ENCODE measurements at regions not wholly inside any gene's neighbourhood (a gene's known extent, or its start where the extent isn't known, plus 50 kb on each side); places are given as distances from the start of the nearest gene placed in this dataset.
"Not testable (repeated sequence)": the region's sequence is repeated elsewhere in the genome, so short reads cannot be mapped to it uniquely, and the experiment has no call there.

DNA sequence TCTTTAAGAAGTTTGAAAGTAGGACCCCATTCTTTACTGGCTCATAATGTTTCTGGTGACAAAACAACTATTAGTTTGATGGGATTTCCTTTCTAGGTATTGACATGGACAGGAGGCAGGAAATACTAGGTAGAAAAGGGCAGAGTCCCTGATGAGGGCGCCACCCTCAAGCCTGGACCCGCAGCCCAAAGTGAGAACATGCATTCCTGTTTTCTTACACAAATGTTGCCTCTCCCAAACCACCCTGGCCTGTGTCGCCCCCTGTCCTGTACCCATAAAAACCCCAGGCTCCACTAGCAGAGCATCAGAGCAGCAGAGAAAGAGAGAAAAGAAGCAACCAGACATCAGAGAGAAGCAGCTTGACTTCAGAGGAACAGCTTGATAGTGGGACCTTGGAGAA is 1055.2 kb upstream of the POT1 start:
- no peak for DNase-seq

GRCh38 chr7:125971656-125972055 is 1042.0 kb upstream of the POT1 start:
- no peak for DNase-seq

GRCh38 chr7:125966278-125967048 is 1036.8 kb upstream of the POT1 start:
- no peak for DNase-seq

- DNase-seq, result no peak
Observed at GRCh38 chr7:125934955-125935354, 1005.3 kb upstream of the POT1 start.

DNA sequence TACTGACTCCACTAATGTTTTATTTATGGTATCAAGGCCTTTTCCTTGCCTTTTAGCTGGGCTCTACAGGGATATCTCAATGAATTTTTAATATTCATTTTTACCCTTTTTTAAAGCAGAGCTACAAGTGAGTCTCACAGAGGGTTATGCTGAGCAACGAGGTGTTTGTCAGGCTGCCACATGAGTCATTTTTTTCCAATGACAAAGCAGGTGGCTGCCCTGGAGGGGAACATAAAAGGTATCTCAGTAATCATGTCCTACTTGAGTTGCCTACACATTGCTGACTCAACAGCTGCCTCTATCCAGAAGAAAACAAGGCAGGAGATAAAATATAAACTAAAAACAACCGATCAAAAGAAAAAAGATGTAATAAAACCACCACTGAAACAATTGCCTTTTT is 1004.9 kb upstream of the POT1 start:
- peak; percentile 29 for DNase-seq

DNA sequence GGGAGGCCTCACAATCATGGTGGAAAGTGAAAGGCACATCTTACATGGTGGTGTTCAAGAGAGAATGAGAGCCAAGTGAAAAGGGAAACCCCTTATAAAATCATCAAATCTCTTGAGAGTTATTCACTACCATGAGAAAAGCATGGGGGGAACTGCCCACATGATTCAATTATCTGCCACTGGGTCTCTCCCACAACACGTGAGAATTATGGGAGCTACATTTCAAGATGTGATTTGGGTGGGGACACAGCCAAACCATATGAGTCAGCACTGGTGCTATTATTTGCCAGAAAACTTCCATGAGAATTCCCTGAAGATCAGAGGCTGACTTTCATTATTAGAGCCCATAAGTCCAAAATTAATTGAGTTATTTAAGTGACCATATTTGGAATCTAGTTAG is 1001.2 kb upstream of the POT1 start:
- DNase-seq, result no peak

- DNase-seq, result no peak
Observed at GRCh38 chr7:125927556-125927955, 997.9 kb upstream of the POT1 start.

DNA sequence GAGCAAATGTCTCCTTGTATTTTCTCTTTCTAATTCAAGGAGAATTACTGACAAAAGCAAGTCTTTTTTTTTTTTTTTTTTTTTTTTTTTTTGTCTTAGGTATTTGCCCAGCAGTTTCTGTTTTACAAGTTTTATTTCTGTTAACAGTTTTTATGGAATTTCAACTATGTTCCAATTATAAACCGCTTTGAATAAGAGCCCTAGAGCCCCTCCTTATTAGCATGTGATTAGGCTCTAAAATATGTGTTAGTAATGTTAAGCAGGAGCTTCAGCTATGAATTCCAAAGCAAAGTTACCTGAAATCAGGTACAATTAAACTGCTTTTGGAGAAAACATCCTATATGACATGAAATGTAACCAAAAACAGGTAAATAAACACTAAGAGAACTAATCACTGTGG is 997.0 kb upstream of the POT1 start:
- DNase-seq, result no peak

DNA sequence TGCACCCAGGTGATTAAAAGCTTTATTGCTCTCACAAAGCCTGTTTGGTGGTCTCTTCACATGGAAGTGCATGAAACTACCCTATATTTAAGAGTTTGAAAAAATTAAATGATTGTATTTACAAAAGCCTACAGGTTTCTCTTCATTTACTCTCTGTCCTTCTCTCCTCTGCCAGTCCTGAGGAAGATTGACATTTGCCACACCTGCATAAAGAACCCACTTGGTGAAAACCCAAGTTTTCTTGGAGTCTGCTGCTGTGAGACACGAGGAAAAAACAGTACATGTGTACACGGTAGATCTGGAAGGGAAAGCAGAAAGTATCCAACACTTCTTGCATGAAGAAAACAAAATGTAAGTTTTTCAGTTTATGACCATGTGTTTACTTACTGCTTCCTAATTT is 994.4 kb upstream of the POT1 start:
- DNase-seq, result no peak

DNA sequence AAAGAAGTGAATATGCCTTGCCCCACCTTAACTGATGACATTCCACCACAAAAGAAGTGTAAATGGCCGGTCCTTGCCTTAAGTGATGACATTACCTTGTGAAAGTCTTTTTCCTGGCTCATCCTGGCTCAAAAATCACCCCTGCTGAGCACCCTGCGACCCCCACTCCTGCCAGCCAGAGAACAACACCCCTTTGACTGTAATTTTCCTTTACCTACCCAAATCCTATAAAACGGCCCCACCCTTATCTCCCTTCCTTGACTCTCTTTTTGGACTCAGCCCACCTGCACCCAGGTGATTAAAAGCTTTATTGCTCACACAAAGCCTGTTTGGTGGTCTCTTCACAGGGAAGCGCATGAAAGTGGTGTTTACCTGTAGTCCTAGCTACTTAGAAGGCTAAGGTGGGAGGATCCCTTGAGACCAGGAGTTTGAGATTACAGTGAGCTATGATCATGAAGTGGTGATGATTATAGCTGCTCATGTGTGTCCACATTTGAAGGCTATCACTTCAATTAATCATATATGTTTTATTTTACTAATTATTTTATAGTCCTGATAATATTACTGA is 985.8 kb upstream of the POT1 start:
- not testable (repeated sequence) for DNase-seq

- no peak for DNase-seq
Observed at GRCh38 chr7:125908711-125909110, 979.1 kb upstream of the POT1 start.

- no peak for DNase-seq
Observed at GRCh38 chr7:125899577-125899976, 970.0 kb upstream of the POT1 start.

GRCh38 chr7:125892434-125892833 is 962.8 kb upstream of the POT1 start:
- no peak for DNase-seq

DNA sequence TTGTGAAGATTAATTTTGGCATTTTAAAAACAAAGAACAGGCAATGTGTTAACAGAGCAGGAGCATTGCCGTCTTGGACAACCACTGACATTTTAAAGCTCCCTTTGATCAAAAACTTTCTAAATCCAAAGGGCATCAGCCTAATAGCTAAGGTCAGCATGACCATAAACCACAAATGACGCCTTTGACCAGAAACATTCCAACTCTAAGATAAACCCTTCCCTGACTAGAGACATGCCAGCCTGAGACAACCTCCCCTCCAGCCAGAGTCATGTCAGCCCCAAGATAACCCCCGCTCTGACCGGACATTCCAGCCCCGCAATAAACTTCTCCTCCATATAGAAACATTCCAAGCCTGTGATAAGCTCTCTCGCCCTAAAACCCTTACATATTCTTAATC is 949.4 kb upstream of the POT1 start:
- no peak for DNase-seq

DNA sequence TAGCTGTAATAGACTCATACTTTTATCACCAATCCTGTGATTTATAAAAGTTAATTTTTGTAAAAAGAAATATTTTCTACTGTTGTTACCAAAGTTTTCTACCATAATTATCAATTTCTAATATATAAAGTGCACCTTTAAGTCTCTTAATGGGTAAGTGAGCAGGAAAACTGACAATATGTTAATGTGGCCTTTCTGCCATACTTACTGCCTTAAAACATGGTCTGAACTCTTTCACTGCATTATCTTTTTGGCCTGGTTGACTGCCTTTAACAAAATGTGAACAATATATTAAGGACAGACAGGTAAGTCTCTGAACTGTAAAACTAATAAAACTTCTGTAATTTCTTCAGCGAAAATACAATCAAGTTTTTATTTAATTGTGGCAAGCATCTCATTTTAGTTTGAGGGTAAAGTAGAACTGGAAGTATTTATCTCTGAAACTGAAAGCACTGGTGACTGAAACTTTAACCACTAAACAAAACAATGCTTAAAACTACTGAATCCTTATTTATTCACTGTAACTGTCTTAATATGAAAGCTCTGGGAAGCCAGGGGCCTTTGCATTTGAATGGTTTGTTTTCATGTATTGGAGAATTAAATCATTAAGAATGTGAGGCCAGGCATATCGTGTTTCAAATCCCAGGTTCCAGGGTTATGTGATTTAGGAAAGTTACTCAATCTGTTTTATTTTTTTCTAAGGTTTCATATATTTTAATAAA is 948.8 kb upstream of the POT1 start:
- no peak for DNase-seq

GRCh38 chr7:125877246-125877645 is 947.6 kb upstream of the POT1 start:
- DNase-seq, result no peak

- DNase-seq, result no peak
Observed at GRCh38 chr7:125876431-125876830, 946.8 kb upstream of the POT1 start.

- DNase-seq, result no peak
Observed at GRCh38 chr7:125871431-125871830, 941.8 kb upstream of the POT1 start.

DNA sequence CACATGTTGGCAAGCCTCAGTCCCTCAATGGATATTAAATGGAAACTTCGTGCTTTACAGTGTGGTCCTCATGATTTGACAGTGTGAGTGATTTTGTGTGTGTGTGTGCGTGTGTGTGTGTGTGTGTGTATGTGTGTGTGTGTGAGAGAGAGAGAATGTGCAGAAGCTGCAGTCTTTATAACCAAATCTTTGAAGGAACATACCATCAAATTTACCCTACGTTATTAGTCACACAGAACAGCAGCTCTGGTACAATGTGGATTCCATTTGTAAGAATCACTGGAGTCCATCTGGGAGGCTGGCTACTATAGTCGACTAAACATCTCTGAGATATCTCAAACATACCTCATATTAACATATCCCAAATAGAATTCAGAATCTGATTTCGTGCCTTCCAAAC is 928.0 kb upstream of the POT1 start:
- DNase-seq, result no peak

- no peak for DNase-seq
Observed at GRCh38 chr7:125848157-125848556, 918.5 kb upstream of the POT1 start.

DNA sequence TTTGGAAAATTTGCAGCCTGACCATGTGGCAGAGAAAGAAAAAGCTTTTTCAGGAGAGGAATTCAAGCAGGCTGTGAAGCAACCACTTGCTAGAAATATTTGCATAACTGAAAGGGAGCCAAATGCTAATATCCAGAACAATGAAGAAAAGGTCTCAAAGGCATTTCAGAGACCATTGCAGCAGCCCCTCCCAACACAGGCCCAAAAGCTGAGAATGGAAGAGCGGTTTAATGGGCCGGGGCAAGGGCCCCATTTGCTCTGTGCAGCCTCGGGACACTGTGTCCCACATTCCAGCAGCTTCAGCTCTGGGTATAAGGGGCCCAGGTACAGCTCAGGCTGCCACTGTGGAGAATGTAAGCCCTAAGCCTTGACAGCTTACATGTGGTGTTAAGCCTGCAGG is 918.1 kb upstream of the POT1 start:
- DNase-seq, result no peak

GRCh38 chr7:125847055-125847454 is 917.4 kb upstream of the POT1 start:
- no peak for DNase-seq

DNA sequence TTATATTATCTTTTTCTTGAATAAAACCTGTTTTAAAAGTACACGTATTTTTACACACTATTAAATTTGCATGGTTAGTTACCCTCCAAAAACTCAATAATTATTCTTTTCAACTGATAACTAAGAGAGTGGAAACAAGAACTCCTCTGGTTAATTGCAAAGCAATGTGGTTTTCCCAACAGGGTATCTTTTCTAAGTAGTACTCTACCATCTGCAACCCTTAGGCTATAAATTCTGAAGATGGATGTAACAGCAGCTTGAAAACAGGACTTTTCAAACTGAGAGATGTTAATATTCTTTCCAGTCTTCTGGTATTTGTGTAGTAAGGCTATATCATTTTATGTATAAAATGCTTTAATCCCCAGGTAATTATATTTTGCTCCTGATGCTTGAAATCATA is 916.1 kb upstream of the POT1 start:
- DNase-seq, result no peak

- no peak for DNase-seq
Observed at GRCh38 chr7:125834421-125834820, 904.8 kb upstream of the POT1 start.

All from NCI-H1105 (cell line).